DOHH2 (cell line): ENCODE measurements at regions not wholly inside any gene's neighbourhood (a gene's known extent, or its start where the extent isn't known, plus 50 kb on each side); places are given as distances from the start of the nearest gene placed in this dataset.

ENCODE experiments used
- EZH2phosphoT487 ChIP-seq: fragments of 200-600 bp; sonication (generic); IDR thresholded peaks from 2 replicates; pipeline ENCODE4 v1.6.1; 2017; ENCODE audit warnings: borderline replicate concordance, mild to moderate bottlenecking, antibody characterized with exemption, low read length, moderate library complexity, mixed read lengths
- TF ChIP-seq, protein P1 (sequence below): fragments of 200-600 bp; sonication (generic); IDR thresholded peaks from one replicate; pipeline ENCODE4 v1.5.1; 2014; ENCODE audit warnings: antibody characterized with exemption, mild to moderate bottlenecking, low read depth, low read length; ENCODE audit not compliant: poor library complexity, severe bottlenecking

- TF ChIP-seq, protein P1, sequence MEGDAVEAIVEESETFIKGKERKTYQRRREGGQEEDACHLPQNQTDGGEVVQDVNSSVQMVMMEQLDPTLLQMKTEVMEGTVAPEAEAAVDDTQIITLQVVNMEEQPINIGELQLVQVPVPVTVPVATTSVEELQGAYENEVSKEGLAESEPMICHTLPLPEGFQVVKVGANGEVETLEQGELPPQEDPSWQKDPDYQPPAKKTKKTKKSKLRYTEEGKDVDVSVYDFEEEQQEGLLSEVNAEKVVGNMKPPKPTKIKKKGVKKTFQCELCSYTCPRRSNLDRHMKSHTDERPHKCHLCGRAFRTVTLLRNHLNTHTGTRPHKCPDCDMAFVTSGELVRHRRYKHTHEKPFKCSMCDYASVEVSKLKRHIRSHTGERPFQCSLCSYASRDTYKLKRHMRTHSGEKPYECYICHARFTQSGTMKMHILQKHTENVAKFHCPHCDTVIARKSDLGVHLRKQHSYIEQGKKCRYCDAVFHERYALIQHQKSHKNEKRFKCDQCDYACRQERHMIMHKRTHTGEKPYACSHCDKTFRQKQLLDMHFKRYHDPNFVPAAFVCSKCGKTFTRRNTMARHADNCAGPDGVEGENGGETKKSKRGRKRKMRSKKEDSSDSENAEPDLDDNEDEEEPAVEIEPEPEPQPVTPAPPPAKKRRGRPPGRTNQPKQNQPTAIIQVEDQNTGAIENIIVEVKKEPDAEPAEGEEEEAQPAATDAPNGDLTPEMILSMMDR: no peak
- no peak for TF ChIP-seq EZH2phosphoT487
These were observed 171.7 kb downstream of the ZNF608 start for GRCh38 chr5:124574521-124575436.
